ENCODE measurements at regions not wholly inside any gene's neighbourhood (a gene's known extent, or its start where the extent isn't known, plus 50 kb on each side); places are given as distances from the start of the nearest gene placed in this dataset.

- DNase-seq (ENCODE audit: low read depth in 2 of 2, low spot score in 1 of 2) = no peak
Observed at GRCh38 chr5:54619731-54620130, 102.2 kb downstream of the SNX18 start.

DNA sequence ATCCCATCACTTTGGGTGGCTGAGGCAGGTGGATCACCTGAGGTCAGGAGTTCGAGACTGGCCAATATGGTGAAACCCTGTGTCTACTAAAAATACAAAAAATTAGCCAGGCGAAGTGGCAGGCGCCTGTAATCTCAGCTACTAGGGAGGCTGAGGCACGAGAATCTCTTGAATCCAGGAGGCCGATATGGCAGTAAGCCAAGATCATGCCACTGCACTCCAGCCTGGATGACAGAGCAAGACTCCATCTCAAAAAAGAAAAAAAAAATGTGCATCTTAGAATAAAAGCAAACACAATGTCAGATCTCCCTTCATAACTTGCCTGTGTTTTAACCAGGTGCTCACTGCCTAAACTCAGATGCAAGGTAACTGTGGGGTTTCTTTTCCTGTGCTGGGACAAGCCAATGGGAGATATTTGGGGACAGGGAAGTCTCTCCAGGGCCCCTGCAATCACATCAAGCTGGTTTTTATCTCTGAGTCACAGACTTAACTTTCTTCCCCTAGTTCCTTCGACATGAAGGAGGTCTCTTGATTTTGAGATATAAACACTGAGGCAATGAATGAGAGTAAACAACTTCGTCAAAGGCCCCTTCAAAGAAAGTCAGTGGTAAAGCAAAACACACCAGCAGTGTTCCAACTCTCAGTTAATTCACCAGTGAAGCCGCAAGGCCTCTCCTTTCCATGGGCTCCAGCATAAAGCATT, 99.1 kb downstream of the SNX18 start:
- DNase-seq (ENCODE audit: low read depth in 2 of 2, low spot score in 1 of 2) = no peak

DNA sequence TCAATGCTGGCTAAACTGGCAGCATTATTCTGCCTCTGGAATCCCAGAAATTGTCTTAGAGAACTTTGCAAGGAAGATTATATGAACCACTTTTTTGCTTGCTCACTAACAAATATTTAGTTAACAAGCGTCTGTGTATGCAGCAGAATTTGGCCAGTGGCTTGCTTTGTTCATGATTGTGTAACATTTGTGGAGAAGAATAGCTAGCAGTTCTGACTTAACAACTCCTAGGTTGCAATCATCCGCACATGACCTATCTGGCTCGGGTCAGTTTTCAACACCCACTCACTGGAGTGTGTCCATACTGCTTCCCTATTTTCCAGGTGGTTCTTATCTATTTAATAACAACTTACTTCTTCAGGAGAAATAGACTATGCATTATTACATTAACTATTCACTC, 98.5 kb downstream of the SNX18 start:
- no peak for DNase-seq (ENCODE audit: low read depth in 2 of 2, low spot score in 1 of 2)

DNA sequence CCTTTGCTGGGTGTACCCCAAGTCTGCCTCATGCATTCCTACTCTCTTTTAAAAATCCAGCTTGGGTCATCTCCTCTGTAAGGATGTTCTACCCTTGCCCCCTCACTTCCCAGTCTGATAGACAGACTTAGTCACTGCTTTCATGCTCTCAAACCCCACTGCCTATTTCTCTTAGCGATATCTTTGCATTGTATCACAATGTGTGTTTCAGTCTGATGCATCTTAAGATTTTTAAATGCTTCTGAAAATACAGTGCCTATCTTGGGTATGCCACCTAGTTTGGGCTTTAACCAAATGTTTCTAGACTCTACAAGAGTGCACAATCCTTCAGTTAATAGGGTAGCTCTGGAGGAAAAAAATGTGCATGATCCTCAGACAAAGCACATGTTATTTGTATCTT, 97.8 kb downstream of the SNX18 start:
- no peak for DNase-seq (ENCODE audit: low read depth in 2 of 2, low spot score in 1 of 2)

DNA sequence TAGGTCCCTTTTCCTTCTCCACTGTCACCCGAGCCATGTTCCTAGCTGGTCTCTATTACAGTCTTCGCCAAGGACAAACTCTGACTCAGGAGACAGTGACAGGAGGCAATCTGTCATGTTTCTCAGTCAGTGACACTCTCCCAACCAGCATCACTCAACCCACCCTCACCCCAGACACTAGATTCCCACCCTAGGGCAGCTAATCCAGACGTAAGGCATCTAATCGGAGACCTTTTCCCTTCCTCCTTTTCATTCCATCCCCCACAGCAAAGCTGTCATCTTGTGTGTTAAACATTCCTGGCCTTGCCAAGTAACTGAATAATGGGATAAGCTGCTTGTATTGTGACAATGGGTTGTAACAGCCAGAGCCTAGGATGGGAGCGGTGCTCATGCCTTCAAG, 95.2 kb downstream of the SNX18 start:
- DNase-seq (ENCODE audit: low read depth in 2 of 2, low spot score in 1 of 2) = no peak

- no peak for DNase-seq (ENCODE audit: low read depth in 2 of 2, low spot score in 1 of 2)
Observed at GRCh38 chr5:54611290-54611951, 93.9 kb downstream of the SNX18 start.

GRCh38 chr5:54610197-54610944, 92.8 kb downstream of the SNX18 start:
- no peak for DNase-seq (ENCODE audit: low read depth in 2 of 2, low spot score in 1 of 2)

DNA sequence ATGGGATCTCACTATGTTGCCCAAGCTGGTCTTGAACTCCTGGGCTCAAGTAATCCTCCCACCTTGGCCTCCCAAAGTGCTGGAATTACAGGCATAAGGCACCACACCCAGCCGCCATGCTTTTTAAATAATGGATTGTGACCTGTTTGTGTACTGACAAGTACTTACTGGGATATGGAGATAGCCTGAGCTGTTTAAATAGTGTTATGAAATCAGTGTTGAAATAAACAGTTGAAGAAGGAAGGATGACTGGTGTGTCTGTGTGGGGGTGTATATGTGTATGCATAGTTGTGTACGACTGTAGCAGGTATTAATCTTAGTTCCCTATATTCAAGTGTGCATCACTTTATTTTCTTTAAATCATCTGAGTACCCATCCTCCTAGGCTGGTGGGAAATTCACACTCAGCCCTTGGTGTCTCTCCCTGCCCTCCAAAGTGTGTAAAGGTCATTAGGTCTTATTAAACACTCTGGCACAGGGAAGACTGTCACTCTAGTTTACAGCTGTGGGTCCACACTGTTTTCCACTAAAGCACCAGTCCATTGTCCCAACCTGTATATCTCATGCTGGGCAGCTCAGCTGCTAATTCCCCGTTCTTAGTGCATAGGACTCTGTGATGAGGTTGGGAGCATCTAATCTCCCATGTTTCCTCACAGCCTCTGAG, 91.0 kb downstream of the SNX18 start:
- DNase-seq (ENCODE audit: low read depth in 2 of 2, low spot score in 1 of 2) = no peak

DNA sequence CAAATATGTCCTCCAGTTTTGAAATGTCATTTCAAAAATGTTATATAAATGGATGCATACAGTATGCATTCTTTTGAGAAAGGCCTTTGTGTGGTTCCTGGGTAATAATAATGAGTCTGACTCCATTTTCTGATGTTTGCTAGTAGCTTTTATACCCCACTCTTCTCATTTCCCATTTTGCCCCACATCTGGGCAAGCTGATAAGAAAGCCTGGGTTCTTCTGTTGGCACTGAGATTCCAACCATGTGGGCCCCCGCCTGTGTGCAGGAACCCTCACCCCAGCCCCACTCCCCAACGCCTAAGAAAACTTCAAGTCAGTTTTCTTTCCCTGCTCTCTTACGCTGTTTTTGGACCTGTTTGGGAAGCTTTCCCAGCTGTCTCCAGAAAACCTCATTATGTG, 89.4 kb downstream of the SNX18 start:
- DNase-seq (ENCODE audit: low read depth in 2 of 2, low spot score in 1 of 2) = no peak

DNA sequence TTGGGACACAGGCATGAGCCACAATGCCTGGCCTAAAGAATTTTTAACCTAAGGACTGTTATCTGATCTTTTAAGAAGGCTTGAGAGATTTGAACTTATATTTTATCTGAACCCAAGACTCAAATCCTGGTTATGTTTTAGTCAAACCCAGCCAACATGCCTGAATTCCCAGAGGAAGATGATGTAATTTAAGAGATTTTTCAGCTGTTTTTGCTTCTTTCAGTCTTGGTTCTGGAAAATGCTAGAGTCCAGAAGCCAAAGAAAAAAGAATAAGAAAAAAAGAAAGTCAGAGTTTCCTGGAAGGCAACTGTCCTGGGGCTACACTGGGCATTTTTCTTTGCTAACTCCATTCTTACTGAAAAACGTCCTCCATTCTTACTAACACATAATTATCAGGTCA, 85.8 kb downstream of the SNX18 start:
- no peak for DNase-seq (ENCODE audit: low read depth in 2 of 2, low spot score in 1 of 2)

- no peak for DNase-seq (ENCODE audit: low read depth in 2 of 2, low spot score in 1 of 2)
Observed at GRCh38 chr5:54602475-54602874, 84.9 kb downstream of the SNX18 start.

- DNase-seq (ENCODE audit: low read depth in 2 of 2, low spot score in 1 of 2) = no peak
Observed at GRCh38 chr5:54601411-54602230, 84.1 kb downstream of the SNX18 start.
